Mesodermal cell (in vitro differentiated cells): ENCODE measurements at regions not wholly inside any gene's neighbourhood (a gene's known extent, or its start where the extent isn't known, plus 50 kb on each side); places are given as distances from the start of the nearest gene placed in this dataset.
"Not testable (repeated sequence)": the region's sequence is repeated elsewhere in the genome, so short reads cannot be mapped to it uniquely, and the experiment has no call there.

Experiments
- H3K27ac ChIP-seq: 2 replicates; pipeline ENCODE4 v1.7.0; 2013; ENCODE audit warnings: mild to moderate bottlenecking, low read depth, low read length, moderate library complexity; ENCODE audit not compliant: severe bottlenecking
- H3K36me3 ChIP-seq: 2 replicates; pipeline ENCODE4 v1.7.1; 2013; ENCODE audit warnings: mild to moderate bottlenecking, low read length, moderate library complexity; ENCODE audit not compliant: control insufficient read depth, insufficient read depth
- H3K4me1 ChIP-seq: one replicate; pipeline ENCODE4 v1.7.1; 2013; ENCODE audit warnings: mild to moderate bottlenecking, low read length; ENCODE audit not compliant: insufficient read depth, control insufficient read depth, poor library complexity, severe bottlenecking
- H3K4me3 ChIP-seq: 2 replicates; pipeline ENCODE4 v1.7.0; 2013; ENCODE audit warnings: low read length, control low read depth, mild to moderate bottlenecking; ENCODE audit not compliant: insufficient read depth, poor library complexity, severe bottlenecking; ENCODE audit errors: extremely low read depth
- H3K9me3 ChIP-seq: 2 replicates; pipeline ENCODE4 v1.7.1; 2013; ENCODE audit warnings: mild to moderate bottlenecking, low read length, moderate library complexity; ENCODE audit not compliant: control insufficient read depth
- WGBS, 2 experiments: methylation state at CpG; one replicate each; pipeline ENCODE4 v1.1.5; 2013; ENCODE audit warnings: missing lambda C conversion rate in 2 of 2; ENCODE audit not compliant: insufficient coverage in 2 of 2; 5-methylcytosine and 5-hydroxymethylcytosine counted together

DNA sequence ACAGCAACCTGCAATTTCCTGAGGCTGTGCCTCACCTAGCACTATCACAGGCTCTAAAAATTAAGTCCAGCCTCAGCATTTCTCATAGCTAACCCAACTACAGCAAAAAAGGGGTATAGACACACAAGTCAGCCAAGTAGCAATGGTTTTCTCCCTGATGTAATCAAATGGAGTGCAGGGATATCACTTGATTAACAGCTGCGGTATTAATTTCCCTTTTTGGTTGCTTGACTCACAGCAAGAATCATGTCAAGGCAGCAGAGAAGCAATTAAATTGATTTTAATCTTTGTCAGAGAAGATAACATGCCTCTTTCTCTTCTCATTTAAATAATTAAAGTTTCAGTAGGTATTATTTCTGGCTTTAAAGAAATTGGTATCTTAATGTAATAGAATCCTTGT, 278.9 kb downstream of the RWDD3 start:
- no peaks in the 10 kb centered on the region for H3K36me3 ChIP-seq
- H3K4me1 ChIP-seq = no peaks in the 10 kb centered on the region
- WGBS, 2 experiments = 89% methylated on average over 1 of the region's 1 CpG; no CpG with 5 or more reads in 1 of the 2 experiments
- no peak overlapping the region for H3K27ac ChIP-seq
- H3K4me3 ChIP-seq = no peak overlapping the region
- H3K9me3 ChIP-seq = no peaks in the 10 kb centered on the region

DNA sequence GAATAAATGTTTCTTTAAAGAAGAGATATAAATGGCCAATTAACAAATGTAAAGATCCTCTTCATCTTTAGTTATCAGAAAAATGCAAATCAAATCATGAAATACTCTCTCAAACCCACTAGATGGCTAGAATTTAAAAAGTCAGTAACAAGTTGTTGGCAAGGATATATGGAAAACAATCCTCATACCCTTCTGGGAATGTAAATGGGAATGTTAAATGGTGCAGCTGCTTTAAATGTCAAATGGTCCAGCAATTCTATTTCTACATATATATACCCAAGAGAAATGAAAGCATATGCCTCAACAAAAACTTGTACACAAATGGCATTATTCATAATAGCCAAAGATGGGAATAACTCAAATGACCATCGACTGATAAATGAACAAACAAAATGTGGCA, 283.5 kb downstream of the RWDD3 start:
- no peaks in the 10 kb centered on the region for H3K36me3 ChIP-seq
- H3K27ac ChIP-seq = no peak overlapping the region
- H3K4me3 ChIP-seq = no peak overlapping the region
- H3K9me3 ChIP-seq = peaks cover 4% of the 10 kb centered on the region
- H3K4me1 ChIP-seq = no peaks in the 10 kb centered on the region
- WGBS, 2 experiments = no CpG with 5 or more reads among the region's 1 CpG

DNA sequence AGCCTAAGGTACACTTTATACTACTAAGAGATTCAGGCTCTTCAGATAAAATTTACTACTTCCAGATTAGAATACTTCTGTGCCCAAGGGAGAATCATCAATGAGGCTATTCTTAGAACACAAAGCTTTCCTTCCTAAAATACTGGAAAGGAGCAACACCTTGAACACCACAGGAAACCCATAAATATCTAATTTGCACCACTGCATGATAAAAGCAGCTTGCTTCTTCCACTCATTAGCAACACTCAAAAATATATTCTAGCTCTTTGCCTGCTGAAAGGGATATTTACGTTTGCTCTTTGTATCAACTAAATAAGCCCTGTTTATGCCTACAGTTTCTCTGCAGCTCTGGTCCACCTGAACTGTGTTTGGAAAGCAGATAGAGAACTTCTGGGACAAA, 284.3 kb downstream of the RWDD3 start:
- Histone ChIP-seq H3K36me3 (no peaks in the 10 kb centered on the region), H3K4me3 (no peak overlapping the region), H3K27ac (no peak overlapping the region), H3K4me1 (no peaks in the 10 kb centered on the region), H3K9me3 (peaks cover 4% of the 10 kb centered on the region)
- no CpG with 5 or more reads among the region's 1 CpG for WGBS, 2 experiments

DNA sequence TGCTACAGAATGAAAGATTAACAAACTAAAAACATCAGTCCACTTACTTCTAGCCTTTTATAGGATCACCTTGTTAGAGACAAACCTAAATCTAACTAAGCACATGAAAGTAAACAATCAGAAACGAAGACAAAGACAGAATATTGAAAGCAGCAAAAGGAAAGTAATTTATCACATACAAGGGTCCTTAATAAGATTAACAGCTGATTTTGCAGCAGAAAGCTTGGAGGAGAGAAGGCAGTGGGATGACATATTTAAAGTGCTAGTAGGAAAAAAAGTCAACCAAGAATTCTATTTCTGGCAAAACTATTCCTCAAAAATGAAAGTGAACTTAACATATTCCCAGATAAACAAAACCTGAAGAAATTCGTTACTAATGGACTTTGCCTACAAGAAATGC, 286.4 kb downstream of the RWDD3 start:
- WGBS, 2 experiments = 73 to 100% methylated on average over 1 to 2 of the region's 2 CpGs
- Histone ChIP-seq H3K9me3 (peaks cover 9% of the 10 kb centered on the region), H3K4me3 (no peak overlapping the region)

DNA sequence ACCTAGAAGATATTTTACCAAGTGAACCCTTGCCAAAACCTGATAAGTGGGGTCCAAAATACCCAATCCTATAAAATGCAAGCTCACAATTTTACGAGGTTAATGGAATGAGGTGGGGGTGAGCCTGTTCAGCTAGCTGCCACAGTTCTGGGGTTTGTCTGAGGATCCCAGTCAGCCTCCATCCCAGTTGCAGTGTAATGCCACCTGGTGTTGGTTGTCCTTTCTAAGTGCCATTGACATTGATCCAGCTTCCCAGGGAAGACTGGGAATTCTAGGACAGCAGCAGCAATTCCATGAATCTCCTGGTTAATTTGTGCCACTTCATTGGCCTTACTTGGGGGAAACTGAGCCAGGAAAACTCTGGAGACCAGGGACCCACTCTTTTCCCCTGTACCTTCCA, 298.3 kb downstream of the RWDD3 start:
- no peaks in the 10 kb centered on the region for H3K36me3 ChIP-seq
- no peak overlapping the region for H3K27ac ChIP-seq
- H3K4me3 ChIP-seq = no peak overlapping the region
- no peaks in the 10 kb centered on the region for H3K9me3 ChIP-seq
- no peaks in the 10 kb centered on the region for H3K4me1 ChIP-seq
- 57% methylated on average over 1 of the region's 1 CpG; no CpG with 5 or more reads in 1 of the 2 experiments for WGBS, 2 experiments

More for the DNA sequence above, 286.4 kb downstream of the RWDD3 start:
- Histone ChIP-seq H3K27ac (no peak overlapping the region), H3K36me3 (no peaks in the 10 kb centered on the region), H3K4me1 (no peaks in the 10 kb centered on the region)

DNA sequence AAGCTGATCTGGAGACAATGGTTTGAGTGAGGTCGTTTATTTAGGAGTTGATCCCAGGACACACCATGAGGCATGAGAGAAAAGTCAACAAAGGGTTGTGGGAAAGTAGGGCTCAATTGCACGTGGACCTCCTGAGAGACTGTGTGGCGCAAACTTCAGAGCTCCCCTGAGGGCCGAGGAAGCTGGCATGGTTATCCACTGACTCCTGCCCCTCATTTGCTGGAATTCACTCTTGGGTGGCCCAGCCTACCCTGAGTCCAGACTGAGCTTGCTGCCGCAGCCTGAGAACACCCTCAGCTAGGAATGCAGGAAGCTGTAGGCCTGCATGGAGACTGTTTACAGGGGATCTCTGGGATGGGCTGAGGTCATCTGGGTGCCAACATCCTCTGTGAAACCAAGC, 301.0 kb downstream of the RWDD3 start:
- Histone ChIP-seq H3K36me3 (no peaks in the 10 kb centered on the region), H3K4me3 (no peak overlapping the region), H3K9me3 (no peaks in the 10 kb centered on the region), H3K4me1 (no peaks in the 10 kb centered on the region), H3K27ac (no peak overlapping the region)
- WGBS, 2 experiments = 92 to 93% methylated on average over 5 of the region's 5 CpGs

DNA sequence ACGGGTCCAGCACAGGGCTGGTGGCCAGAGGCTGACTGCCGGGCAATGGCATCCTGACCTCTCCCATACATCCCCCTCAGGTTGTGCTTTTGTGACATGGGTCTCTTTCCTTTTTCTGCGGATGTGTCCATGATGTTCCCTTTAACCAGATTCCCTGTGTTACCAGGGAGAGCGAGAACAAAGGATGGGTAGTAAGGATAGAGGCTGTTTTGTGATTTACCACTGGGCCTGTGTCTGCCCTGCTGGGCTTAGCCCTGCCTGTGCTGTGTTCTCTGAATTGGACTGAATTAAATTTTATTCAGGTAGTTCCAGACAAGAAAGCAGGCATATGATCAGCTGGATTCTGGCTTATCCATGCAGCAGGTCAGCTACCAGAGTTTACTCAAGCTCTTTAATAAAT, 301.6 kb downstream of the RWDD3 start:
- Histone ChIP-seq H3K4me3 (no peak overlapping the region), H3K36me3 (no peaks in the 10 kb centered on the region), H3K9me3 (no peaks in the 10 kb centered on the region), H3K27ac (no peak overlapping the region), H3K4me1 (no peaks in the 10 kb centered on the region)
- WGBS, 2 experiments = 93 to 100% methylated on average over 1 to 2 of the region's 4 CpGs

DNA sequence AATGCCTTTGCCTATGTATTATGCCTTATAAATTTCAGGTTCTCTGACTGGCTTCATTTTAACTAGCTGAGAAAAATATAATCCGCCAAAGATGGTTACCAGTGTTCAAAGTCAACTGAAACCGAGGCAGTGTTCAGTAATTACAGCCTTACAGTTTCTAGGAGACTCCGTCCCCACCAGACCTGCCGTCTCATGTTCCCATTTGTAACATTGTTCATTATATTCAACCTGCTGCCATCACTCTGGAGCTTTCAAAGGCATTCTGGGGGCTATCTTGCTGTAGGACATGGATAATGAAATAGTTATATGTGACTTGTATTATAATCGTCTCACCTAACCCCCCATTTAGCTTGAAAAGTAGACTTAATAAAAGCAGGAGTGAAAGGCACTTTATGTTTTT, 302.5 kb downstream of the RWDD3 start:
- H3K4me1 ChIP-seq = no peaks in the 10 kb centered on the region
- 88 to 97% methylated on average over 3 of the region's 5 CpGs for WGBS, 2 experiments
- H3K27ac ChIP-seq = no peak overlapping the region
- H3K4me3 ChIP-seq = no peak overlapping the region
- H3K36me3 ChIP-seq = no peaks in the 10 kb centered on the region
- no peaks in the 10 kb centered on the region for H3K9me3 ChIP-seq

DNA sequence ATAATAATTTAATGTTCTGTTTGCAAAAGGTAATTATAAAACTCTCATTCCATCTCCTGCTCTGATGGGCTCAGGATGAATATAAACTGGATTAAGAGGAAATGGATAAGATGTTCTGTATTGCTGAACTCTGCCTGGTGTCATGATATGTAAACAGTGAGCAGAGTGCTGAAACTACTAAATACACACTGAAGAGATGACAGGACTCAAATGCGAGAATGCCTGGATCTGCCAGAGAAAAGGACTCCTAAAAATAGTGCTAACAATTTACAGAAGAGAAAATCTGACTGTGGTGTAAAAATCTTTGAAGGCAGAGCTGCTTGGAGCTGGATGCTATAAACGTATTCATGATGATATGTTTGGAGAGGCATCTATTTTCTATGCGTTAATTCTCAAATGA, 303.2 kb downstream of the RWDD3 start:
- 93 to 95% methylated on average over 2 to 3 of the region's 3 CpGs for WGBS, 2 experiments
- Histone ChIP-seq H3K36me3 (no peaks in the 10 kb centered on the region), H3K9me3 (no peaks in the 10 kb centered on the region), H3K4me1 (no peaks in the 10 kb centered on the region), H3K4me3 (no peak overlapping the region), H3K27ac (no peak overlapping the region)

DNA sequence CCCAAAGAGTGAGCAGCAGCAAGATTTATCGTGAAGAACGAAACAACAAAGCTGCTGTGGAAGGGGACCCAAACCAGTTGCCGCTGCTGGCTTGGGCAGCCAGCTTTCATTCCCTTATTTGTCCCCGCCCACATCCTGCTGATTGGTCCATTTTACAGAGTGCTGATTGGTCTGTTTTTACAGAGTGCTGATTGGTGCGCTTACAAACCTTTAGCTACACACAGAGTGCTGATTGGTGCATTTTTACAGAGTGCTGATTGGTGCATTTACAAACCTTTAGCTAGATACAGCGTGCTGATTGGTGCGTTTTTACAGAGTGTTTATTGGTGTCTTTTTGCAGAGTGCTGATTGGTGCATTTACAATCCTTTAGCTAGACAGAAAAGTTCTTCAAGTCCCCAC, 304.2 kb downstream of the RWDD3 start:
- WGBS, 2 experiments = 84 to 92% methylated on average over 3 to 7 of the region's 7 CpGs
- H3K27ac ChIP-seq, H3K9me3 ChIP-seq, H3K36me3 ChIP-seq, H3K4me1 ChIP-seq, H3K4me3 ChIP-seq: not testable (repeated sequence)

DNA sequence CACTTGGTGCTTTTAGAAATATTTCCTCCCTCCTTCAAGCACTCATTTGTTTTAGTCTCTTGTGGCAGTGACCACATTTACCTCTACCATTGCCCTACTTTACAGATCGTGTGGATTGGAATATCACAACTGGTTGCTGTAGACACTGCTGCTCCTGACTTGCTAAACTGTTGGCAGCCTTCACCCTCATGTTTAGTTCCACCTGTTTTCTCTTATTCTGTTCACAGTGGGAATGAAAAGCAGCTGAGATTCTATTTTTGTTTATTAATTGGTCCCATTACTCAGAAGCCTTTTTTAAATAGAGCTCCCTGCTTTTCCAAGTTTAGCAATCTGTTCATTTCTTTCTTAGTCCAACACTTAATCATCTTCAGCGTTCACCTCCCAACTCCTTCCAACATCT, 308.9 kb downstream of the RWDD3 start:
- Histone ChIP-seq H3K9me3 (no peaks in the 10 kb centered on the region), H3K4me3 (no peak overlapping the region), H3K4me1 (no peaks in the 10 kb centered on the region), H3K36me3 (no peaks in the 10 kb centered on the region), H3K27ac (no peak overlapping the region)
- whole genome bisulfite sequencing, 2 experiments = 86 to 100% methylated on average over 1 of the region's 2 CpGs
